ENCODE measurements at regions not wholly inside any gene's neighbourhood (a gene's known extent, or its start where the extent isn't known, plus 50 kb on each side); places are given as distances from the start of the nearest gene placed in this dataset.

DNA sequence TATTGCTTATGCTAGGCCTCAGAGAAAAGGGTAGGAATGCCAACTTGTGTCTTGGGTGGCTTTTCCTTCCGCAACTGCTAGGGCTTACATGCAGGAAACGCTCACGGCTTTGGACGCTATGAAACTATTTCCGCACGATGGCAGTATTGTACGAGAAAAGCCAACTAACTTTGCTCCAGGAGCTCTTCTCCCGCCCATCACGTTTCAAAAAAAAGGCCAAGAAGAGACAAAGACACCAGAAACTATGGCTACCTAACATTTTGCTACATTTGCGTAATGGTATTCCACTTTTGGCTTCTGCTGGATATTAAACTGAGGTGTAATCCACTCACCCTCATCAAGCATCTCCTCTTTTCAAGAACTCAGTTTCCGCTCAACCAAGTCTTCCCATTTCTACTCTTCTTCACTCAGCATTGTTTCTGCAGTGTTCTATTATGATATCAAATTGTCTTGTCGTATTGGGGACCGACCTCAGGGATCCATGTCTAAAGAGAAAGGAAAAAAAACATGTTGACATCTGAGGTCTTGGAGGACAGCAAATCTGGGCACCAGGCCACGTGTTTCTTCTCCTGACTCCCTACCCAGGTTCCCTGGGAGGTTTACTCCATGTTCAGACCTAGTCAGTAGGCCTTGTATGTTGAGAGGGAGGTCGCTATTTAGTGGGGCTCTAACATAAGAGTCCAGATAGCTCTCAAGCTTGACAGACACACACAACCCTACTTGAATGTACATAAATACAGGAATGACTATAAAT, 239.4 kb upstream of the STK26 start:
- H3K4me3 ChIP-seq, result peak overlapping the region in 2 of 3 donors; percentile 28 to 55
- TF ChIP-seq POLR2A (IDR thresholded peaks at IDR 0.05) (no peak), POLR2AphosphoS5 (IDR thresholded peaks at IDR 0.05) (peak in 2 of 3 donors; percentile 65 to 86)
- TF ChIP-seq, protein P1, sequence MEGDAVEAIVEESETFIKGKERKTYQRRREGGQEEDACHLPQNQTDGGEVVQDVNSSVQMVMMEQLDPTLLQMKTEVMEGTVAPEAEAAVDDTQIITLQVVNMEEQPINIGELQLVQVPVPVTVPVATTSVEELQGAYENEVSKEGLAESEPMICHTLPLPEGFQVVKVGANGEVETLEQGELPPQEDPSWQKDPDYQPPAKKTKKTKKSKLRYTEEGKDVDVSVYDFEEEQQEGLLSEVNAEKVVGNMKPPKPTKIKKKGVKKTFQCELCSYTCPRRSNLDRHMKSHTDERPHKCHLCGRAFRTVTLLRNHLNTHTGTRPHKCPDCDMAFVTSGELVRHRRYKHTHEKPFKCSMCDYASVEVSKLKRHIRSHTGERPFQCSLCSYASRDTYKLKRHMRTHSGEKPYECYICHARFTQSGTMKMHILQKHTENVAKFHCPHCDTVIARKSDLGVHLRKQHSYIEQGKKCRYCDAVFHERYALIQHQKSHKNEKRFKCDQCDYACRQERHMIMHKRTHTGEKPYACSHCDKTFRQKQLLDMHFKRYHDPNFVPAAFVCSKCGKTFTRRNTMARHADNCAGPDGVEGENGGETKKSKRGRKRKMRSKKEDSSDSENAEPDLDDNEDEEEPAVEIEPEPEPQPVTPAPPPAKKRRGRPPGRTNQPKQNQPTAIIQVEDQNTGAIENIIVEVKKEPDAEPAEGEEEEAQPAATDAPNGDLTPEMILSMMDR (IDR thresholded peaks at IDR 0.05), result peak in 2 of 3 donors; percentile 30 to 74
- DNase-seq (ENCODE audit: low spot score in 2 of 2), result peak in 1 of 2 donors; percentile 80
- H3K27me3 ChIP-seq, result peaks cover 0 to 4% of the 10 kb centered on the region in 2 donors
- no peaks in the 10 kb centered on the region for H3K36me3 ChIP-seq
- H3K9me3 ChIP-seq, result no peaks in the 10 kb centered on the region
- peak overlapping the region in 1 of 2 donors; percentile 9 for H3K27ac ChIP-seq
- intact Hi-C loops (cut with DNase I; ENCODE audit: low total_unique reads), result no loop called here
- H3K4me1 ChIP-seq, result no peaks in the 10 kb centered on the region

DNA sequence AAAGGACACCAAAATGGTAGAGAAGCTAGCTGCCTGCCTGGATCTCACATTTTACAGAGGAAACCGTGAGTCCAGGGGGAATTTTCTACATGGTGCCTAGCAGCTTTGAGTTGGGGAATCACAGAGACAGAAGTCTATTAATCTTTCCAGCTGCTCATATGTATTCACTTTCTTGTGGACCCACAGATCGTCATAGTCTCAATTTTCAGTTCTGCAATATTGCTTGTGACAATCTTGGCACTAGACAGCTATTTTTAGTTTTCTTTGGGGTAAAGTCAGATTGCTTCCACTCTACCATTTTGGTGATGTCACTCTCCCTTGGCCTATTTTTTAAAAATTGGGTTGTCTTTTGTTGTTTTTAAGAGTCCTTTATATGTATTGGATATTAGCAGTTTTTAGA, 233.4 kb upstream of the STK26 start:
- intact Hi-C loops (cut with DNase I; ENCODE audit: low total_unique reads), result no loop called here
- no peak overlapping the region for H3K4me3 ChIP-seq
- peaks cover 0 to 4% of the 10 kb centered on the region in 2 donors for H3K27me3 ChIP-seq
- H3K9me3 ChIP-seq, result no peaks in the 10 kb centered on the region
- TF ChIP-seq, protein P1 (IDR thresholded peaks at IDR 0.05), result no peak
- TF ChIP-seq POLR2AphosphoS5 (IDR thresholded peaks at IDR 0.05), result no peak
- TF ChIP-seq POLR2A (IDR thresholded peaks at IDR 0.05), result no peak
- no peaks in the 10 kb centered on the region for H3K4me1 ChIP-seq
- H3K27ac ChIP-seq, result no peak overlapping the region
- no peaks in the 10 kb centered on the region for H3K36me3 ChIP-seq
- no peak for DNase-seq (ENCODE audit: low spot score in 2 of 2)

DNA sequence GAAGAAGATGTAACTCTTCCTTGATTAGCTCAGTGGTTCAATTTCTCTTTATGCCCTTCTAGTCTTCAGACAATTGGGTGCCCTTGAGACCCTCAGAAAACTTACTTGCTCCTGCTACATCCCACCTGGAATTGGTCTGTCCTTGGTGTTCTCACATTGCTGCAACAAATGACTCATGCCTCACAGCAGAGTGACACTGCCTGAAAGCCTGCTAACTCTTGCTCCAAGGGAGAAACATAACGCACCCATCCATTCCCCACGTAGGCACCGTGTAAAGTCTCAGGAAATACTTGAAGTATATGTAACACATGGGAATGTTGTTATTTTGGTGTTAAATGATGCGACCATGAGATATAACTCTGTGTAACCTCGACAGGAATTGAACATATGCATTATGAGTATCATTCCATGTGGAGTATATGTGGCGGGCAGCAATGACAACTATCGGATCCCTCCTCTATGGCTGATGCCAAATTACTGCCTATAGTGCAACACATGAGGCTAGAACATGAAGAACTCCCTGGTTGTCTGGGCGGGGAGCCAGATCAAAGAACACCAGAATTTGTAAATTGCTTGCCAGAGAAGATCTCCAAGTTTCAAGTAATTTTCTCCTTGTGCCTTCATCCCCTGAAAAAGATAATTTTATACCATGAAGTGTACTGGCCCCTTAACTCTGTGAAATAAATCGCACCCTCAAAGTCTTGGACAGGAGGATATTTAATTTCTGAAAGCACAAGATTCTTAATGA, 231.3 kb upstream of the STK26 start:
- H3K27ac ChIP-seq, result peak overlapping the region; percentile 13 to 87
- H3K9me3 ChIP-seq, result no peaks in the 10 kb centered on the region
- H3K36me3 ChIP-seq, result no peaks in the 10 kb centered on the region
- peaks cover 0 to 14% of the 10 kb centered on the region in 2 donors for H3K27me3 ChIP-seq
- no peak for DNase-seq (ENCODE audit: low spot score in 2 of 2)
- TF ChIP-seq POLR2AphosphoS5 (IDR thresholded peaks at IDR 0.05) (no peak), POLR2A (IDR thresholded peaks at IDR 0.05) (no peak)
- TF ChIP-seq, protein P1 (IDR thresholded peaks at IDR 0.05), result no peak
- H3K4me3 ChIP-seq, result peak overlapping the region in 2 of 3 donors; percentile 49 to 65
- intact Hi-C loops (cut with DNase I; ENCODE audit: low total_unique reads), result no loop called here
- no peaks in the 10 kb centered on the region for H3K4me1 ChIP-seq

DNA sequence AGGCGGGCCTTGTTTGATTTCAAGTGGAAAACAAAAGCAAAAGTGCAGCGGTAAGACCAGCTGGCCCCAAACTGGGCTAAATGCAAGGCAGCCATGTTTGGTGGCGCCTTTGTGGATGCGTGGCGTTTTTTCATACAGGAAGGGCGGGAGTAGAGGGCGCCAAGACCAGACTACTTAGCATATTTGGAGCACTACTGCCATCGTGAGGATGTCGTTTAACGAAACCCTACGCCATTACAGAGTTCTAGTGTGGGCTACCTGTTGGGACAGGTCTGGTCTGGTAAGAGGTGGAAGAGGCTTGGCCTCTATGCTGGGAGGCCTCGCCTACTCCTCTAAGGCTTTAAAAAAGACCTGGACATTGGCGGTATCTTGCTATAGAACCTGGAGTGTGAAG, 230.7 kb upstream of the STK26 start:
- peak in 2 of 3 donors; percentile 94 to 95 for TF ChIP-seq POLR2AphosphoS5 (IDR thresholded peaks at IDR 0.05)
- TF ChIP-seq, protein P1 (IDR thresholded peaks at IDR 0.05), result peak in 2 of 3 donors; percentile 30 to 69
- TF ChIP-seq POLR2A (IDR thresholded peaks at IDR 0.05), result no peak
- Histone ChIP-seq H3K36me3 (no peaks in the 10 kb centered on the region), H3K27ac (peak overlapping the region; percentile 85 to 87), H3K4me3 (peak overlapping the region in 2 of 3 donors; percentile 49 to 65), H3K27me3 (peaks cover 0 to 14% of the 10 kb centered on the region in 2 donors), H3K4me1 (no peaks in the 10 kb centered on the region), H3K9me3 (no peaks in the 10 kb centered on the region)
- peak in 1 of 2 donors; percentile 94 for DNase-seq (ENCODE audit: low spot score in 2 of 2)
- intact Hi-C loops (cut with DNase I; ENCODE audit: low total_unique reads), result no loop called here

Data from breast epithelium (tissue), 4 donors.